Heart left ventricle (tissue), 16 donors: ENCODE measurements at regions not wholly inside any gene's neighbourhood (a gene's known extent, or its start where the extent isn't known, plus 50 kb on each side); places are given as distances from the start of the nearest gene placed in this dataset.

Experiments
- ATAC-seq, 4 donors: fragments of 200-7000 bp; cut with Tn5 transposase; one replicate each; pipeline ENCODE4 v1.9.1; 2020 to 2022; ENCODE audit warnings: moderate library complexity in 4 of 4, mild to moderate bottlenecking in 3 of 4, moderate number of reproducible peaks in 1 of 4
- DNase-seq, 5 donors: peaks; one replicate each; pipeline ENCODE4 v3.0.0-alpha.2; 2020
- H3K27ac ChIP-seq, 12 donors: fragments of 200-600 bp; sonication (generic) in 4 of 12; one replicate each; pipeline versions ENCODE4 v1.5.0 to v1.8.0; 2016 to 2022; ENCODE audit warnings: mild to moderate bottlenecking in 2 of 12
- H3K27me3 ChIP-seq, 9 donors: fragments of 200-600 bp; sonication (generic) in 2 of 9; one replicate each; pipeline versions ENCODE4 v1.5.1 to v1.8.0; 2016 to 2022; ENCODE audit warnings: mild to moderate bottlenecking in 3 of 9
- H3K36me3 ChIP-seq, 9 donors: fragments of 200-600 bp; sonication (generic) in 2 of 9; one replicate each; pipeline versions ENCODE4 v1.5.0 to v1.8.0; 2018 to 2022; ENCODE audit warnings: mild to moderate bottlenecking in 2 of 9
- H3K4me1 ChIP-seq, 12 donors: fragments of 200-600 bp; sonication (generic) in 4 of 12; one replicate each; pipeline versions ENCODE4 v1.5.0 to v1.8.0; 2016 to 2022; ENCODE audit warnings: mild to moderate bottlenecking in 3 of 12
- H3K4me3 ChIP-seq, 12 donors: fragments of 200-600 bp; sonication (generic) in 4 of 12; one replicate each; pipeline versions ENCODE4 v1.5.0 to v1.8.0; 2017 to 2022; ENCODE audit warnings: mild to moderate bottlenecking in 9 of 12, moderate library complexity in 4 of 12
- H3K9me3 ChIP-seq, 12 donors: fragments of 200-600 bp; sonication (generic) in 4 of 12; one replicate each; pipeline versions ENCODE4 v1.5.0 to v1.8.0; 2016 to 2022; ENCODE audit warnings: mild to moderate bottlenecking in 1 of 12
- CTCF ChIP-seq, 12 donors: fragments of 200-600 bp; sonication (generic) in 4 of 12; IDR thresholded peaks; one replicate each; pipeline versions ENCODE4 v1.5.0 to v1.8.0; 2018 to 2022; ENCODE audit warnings: antibody characterized with exemption in 12 of 12, mild to moderate bottlenecking in 5 of 12
- POLR2A ChIP-seq, 2 donors: fragments of 450-650 bp; IDR thresholded peaks; one replicate each; pipeline ENCODE4 v1.6.1; 2017; ENCODE audit warnings: antibody characterized with exemption in 2 of 2, mild to moderate bottlenecking in 2 of 2, moderate library complexity in 2 of 2
- WGBS, 4 donors: extraction: QIAGEN DNeasy Blood & Tissue Kit in 2 of 4; methylation state at CpG; one replicate each; pipeline versions ENCODE4 v1.1.5 to v1.1.7; 2013 to 2018; 5-methylcytosine and 5-hydroxymethylcytosine counted together
- intact Hi-C, 10 donors: fragments of 100-400 bp; cut with DNase I; formaldehyde crosslinking; loops; one replicate each; pipeline versions ENCODE4 v1.11.1 to v1.14.2; 2022
- donor health status: ischemic (EF 13 %, LVEDD 7.1; RV severe dilation, severe dysfunction).
- donor health status: healthy with polysubstance abuse.
- donor health status: DM: no; HTN: yes; CAD: no.
- donor health status: DM: no; HTN: no; CAD: no.
- donor health status: ischemic (EF 25% LVEDD 6.9; RV normal size, moderate dysfunction).
- donor health status: ischemic (EF 25% LVEDD 5.7; RV mildly dilated, moderate dysfunction).
- donor health status: healthy.
- donor health status: DM: yes; HTN: yes; CAD: no.
- donor health status: ischemic (EF 35%, LVEDD 5.7; RV mildly dilated, moderate dysfunction).
- donor health status: nonischemic (EF 11% LVEDD 7.7; RV severe dilation, severe dysfunction).
- donor health status: DM: yes; HTN: yes; CAD: no.
- donor health status: PGD.
- donor health status: ischemic (EF 29% LVEDD 5.4; RV normal size, mild dysfunction).
- donor health status: nonischemic (EF 23%, LVEDD 6.1; RV moderate dilation, normal function).

- intact Hi-C loops: no loop called here
- peaks cover 0 to 10% (median 0%) of the 10 kb centered on the region in 12 donors for H3K9me3 ChIP-seq
- H3K4me1 ChIP-seq: no peaks in the 10 kb centered on the region
- no peaks in the 10 kb centered on the region for H3K36me3 ChIP-seq
- DNase-seq (peak in 3 of 5 donors; percentile 11 to 37 (median 30)), ATAC-seq (peak in 2 of 4 donors; percentile 62 to 66)
- 8 to 17% (median 14%) methylated on average over 1 of the region's 1 CpG for WGBS, 4 donors
- TF ChIP-seq POLR2A (IDR thresholded peaks at IDR 0.05): no peak
- TF ChIP-seq CTCF (IDR thresholded peaks at IDR 0.05): no peak
- H3K27me3 ChIP-seq: no peaks in the 10 kb centered on the region
- H3K27ac ChIP-seq: no peak overlapping the region
- no peak overlapping the region for H3K4me3 ChIP-seq
These were observed 158.8 kb upstream of the SPEF2 start for GRCh38 chr5:35458824-35459207.

- Histone ChIP-seq H3K4me1 (no peaks in the 10 kb centered on the region), H3K27me3 (no peaks in the 10 kb centered on the region), H3K9me3 (peaks cover 0 to 10% (median 0%) of the 10 kb centered on the region in 12 donors), H3K4me3 (no peak overlapping the region), H3K36me3 (no peaks in the 10 kb centered on the region), H3K27ac (no peak overlapping the region)
- intact Hi-C loops: no loop called here
- DNase-seq: no peak
- WGBS, 4 donors: 74 to 79% (median 76%) methylated on average over 5 of the region's 5 CpGs
- TF ChIP-seq POLR2A (IDR thresholded peaks at IDR 0.05): no peak
- TF ChIP-seq CTCF (IDR thresholded peaks at IDR 0.05): no peak
- no peak for ATAC-seq
These were observed 159.5 kb upstream of the SPEF2 start for GRCh38 chr5:35457912-35458823.

- 81 to 84% (median 83%) methylated on average over 1 of the region's 1 CpG for WGBS, 4 donors
- H3K36me3 ChIP-seq: no peaks in the 10 kb centered on the region
- intact Hi-C loops: no loop called here
- no peak overlapping the region for H3K4me3 ChIP-seq
- TF ChIP-seq POLR2A (IDR thresholded peaks at IDR 0.05) (no peak), CTCF (IDR thresholded peaks at IDR 0.05) (no peak)
- no peaks in the 10 kb centered on the region for H3K27me3 ChIP-seq
- ATAC-seq (no peak), DNase-seq (no peak)
- H3K9me3 ChIP-seq: peaks cover 0 to 12% (median 0%) of the 10 kb centered on the region in 12 donors
- H3K4me1 ChIP-seq: no peaks in the 10 kb centered on the region
- no peak overlapping the region for H3K27ac ChIP-seq
These were observed 161.2 kb upstream of the SPEF2 start for GRCh38 chr5:35456506-35456905.

- 79 to 89% (median 83%) methylated on average over 3 of the region's 3 CpGs for WGBS, 4 donors
- DNase-seq (no peak), ATAC-seq (no peak)
- Histone ChIP-seq H3K27ac (no peak overlapping the region), H3K4me1 (no peaks in the 10 kb centered on the region), H3K9me3 (peaks cover 0 to 31% (median 7%) of the 10 kb centered on the region in 12 donors), H3K27me3 (no peaks in the 10 kb centered on the region), H3K36me3 (no peaks in the 10 kb centered on the region), H3K4me3 (no peak overlapping the region)
- no peak for TF ChIP-seq CTCF (IDR thresholded peaks at IDR 0.05)
- no peak for TF ChIP-seq POLR2A (IDR thresholded peaks at IDR 0.05)
- intact Hi-C loops: no loop called here
These were observed 163.6 kb upstream of the SPEF2 start for GRCh38 chr5:35454011-35454525.
